ENCODE measurements at regions not wholly inside any gene's neighbourhood (a gene's known extent, or its start where the extent isn't known, plus 50 kb on each side); places are given as distances from the start of the nearest gene placed in this dataset.

DNA sequence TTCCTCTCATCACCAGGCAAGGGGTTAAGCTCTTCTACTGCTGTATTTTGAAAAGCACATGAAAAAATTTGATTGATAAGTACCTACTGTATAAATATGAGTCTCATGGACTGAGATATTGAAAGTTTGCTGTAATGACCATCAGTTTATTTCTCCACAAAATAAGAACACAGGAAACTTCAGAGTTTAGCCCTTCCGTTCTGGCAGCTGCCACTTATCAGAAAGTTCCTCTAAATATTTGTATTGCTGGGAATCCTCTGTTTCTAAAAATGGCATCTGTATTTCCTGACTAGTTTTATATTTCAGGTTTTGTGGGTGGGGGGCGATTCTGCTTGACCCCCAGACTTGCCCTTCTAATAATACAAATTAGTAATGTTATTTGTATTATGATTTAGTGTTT lies 92.0 kb downstream of the LYZL2 start:
- TF ChIP-seq CTCF (conservative IDR thresholded peaks at IDR 0.05; ENCODE audit: low read depth, low read length) (no peak), EZH2 (IDR thresholded peaks at IDR 0.05; ENCODE audit: borderline replicate concordance, low read depth, low read length, poor library complexity, severe bottlenecking) (no peak)

All from A673 (cell line).